Endodermal cell (in vitro differentiated cells): ENCODE measurements at regions not wholly inside any gene's neighbourhood (a gene's known extent, or its start where the extent isn't known, plus 50 kb on each side); places are given as distances from the start of the nearest gene placed in this dataset.

ENCODE experiments used
- DNase-seq: peaks from one replicate; pipeline ENCODE4 v3.0.0-alpha.2; 2017
- H3K27ac ChIP-seq: 2 replicates; pipeline ENCODE4 v1.5.1; 2013; ENCODE audit warnings: mild to moderate bottlenecking, low read depth, low read length, moderate library complexity
- H3K27me3 ChIP-seq: 2 replicates; pipeline ENCODE4 v1.6.1; 2013; ENCODE audit warnings: mild to moderate bottlenecking, low read length, moderate library complexity; ENCODE audit not compliant: insufficient read depth, control insufficient read depth, poor library complexity, severe bottlenecking
- H3K36me3 ChIP-seq: 2 replicates; pipeline ENCODE4 v1.7.0; 2013; ENCODE audit warnings: mild to moderate bottlenecking, low read length, moderate library complexity; ENCODE audit not compliant: control insufficient read depth, insufficient read depth
- H3K4me1 ChIP-seq: one replicate; pipeline ENCODE4 v1.7.0; 2013; ENCODE audit warnings: low read length; ENCODE audit not compliant: control insufficient read depth, insufficient read depth
- H3K4me3 ChIP-seq: 2 replicates; pipeline ENCODE4 v1.5.1; 2013; ENCODE audit warnings: mild to moderate bottlenecking, low read length, moderate library complexity
- H3K9ac ChIP-seq: 2 replicates; pipeline ENCODE4 v1.6.1; 2013; ENCODE audit warnings: mild to moderate bottlenecking, low read length, moderate library complexity; ENCODE audit not compliant: poor library complexity, severe bottlenecking; ENCODE audit errors: extremely low read depth
- H3K9me3 ChIP-seq: 2 replicates; pipeline ENCODE4 v1.6.1; 2013; ENCODE audit warnings: mild to moderate bottlenecking, low read length, moderate library complexity; ENCODE audit not compliant: control insufficient read depth
- H3K27ac Mint-ChIP-seq: 2 replicates; pipeline ENCODE4 v1.8.0; 2020; ENCODE audit warnings: mixed read lengths
- H3K27me3 Mint-ChIP-seq: 2 replicates; pipeline ENCODE4 v1.8.0; 2021; ENCODE audit warnings: mild to moderate bottlenecking, mixed read lengths; ENCODE audit not compliant: insufficient read depth
- H3K36me3 Mint-ChIP-seq: 2 replicates; pipeline ENCODE4 v1.8.0; 2020; ENCODE audit warnings: low read depth, mixed read lengths
- H3K4me1 Mint-ChIP-seq: 2 replicates; pipeline ENCODE4 v1.8.0; 2020; ENCODE audit warnings: mixed read lengths
- H3K4me3 Mint-ChIP-seq: 2 replicates; pipeline ENCODE4 v1.8.0; 2020; ENCODE audit warnings: mild to moderate bottlenecking, moderate library complexity, mixed read lengths
- H3K9me3 Mint-ChIP-seq: 2 replicates; pipeline ENCODE4 v1.8.0; 2020; ENCODE audit warnings: mild to moderate bottlenecking, mixed read lengths
- CTCF ChIP-seq: fragments of 200-600 bp; sonication (generic); conservative IDR thresholded peaks from 2 replicates; pipeline ENCODE4 v1.5.0; 2021; ENCODE audit warnings: antibody characterized with exemption, mild to moderate bottlenecking
- WGBS, 2 experiments: methylation state at CpG; one replicate each; pipeline versions ENCODE4 v1.1.5 to v1.1.7; 2013; ENCODE audit warnings: missing lambda C conversion rate in 2 of 2, mixed read lengths in 1 of 2; ENCODE audit not compliant: insufficient coverage in 1 of 2, insufficient read length in 1 of 2; 5-methylcytosine and 5-hydroxymethylcytosine counted together

DNA sequence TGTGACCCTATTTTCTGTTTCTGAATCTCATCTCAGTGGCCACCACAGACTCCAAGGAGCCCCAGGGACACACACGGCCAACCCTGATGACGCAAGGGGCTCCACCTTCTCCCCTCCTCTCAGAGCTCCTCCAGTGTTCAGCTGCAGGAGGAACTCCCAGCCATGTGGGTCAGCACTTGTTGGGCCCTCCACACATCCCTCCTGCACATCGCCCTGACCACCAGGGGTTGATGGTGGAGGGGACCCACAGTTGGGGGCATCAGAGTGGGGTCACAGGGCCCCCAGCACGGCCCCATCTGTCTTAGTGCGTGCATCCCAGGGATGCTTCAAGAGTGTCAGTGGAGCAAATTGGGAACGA, 499.6 kb downstream of the BRD1 start:
- Mint-ChIP-seq H3K9me3 (no peaks in the 10 kb centered on the region), H3K27ac (no peak overlapping the region), H3K4me3 (no peak overlapping the region), H3K36me3 (no peaks in the 10 kb centered on the region), H3K27me3 (no peaks in the 10 kb centered on the region), H3K4me1 (no peaks in the 10 kb centered on the region)
- TF ChIP-seq CTCF: no peak
- Histone ChIP-seq H3K4me3 (no peak overlapping the region), H3K9me3 (no peaks in the 10 kb centered on the region), H3K9ac (no peak overlapping the region), H3K4me1 (no peaks in the 10 kb centered on the region), H3K36me3 (no peaks in the 10 kb centered on the region), H3K27ac (no peak overlapping the region), H3K27me3 (no peaks in the 10 kb centered on the region)
- WGBS, 2 experiments: 85 to 87% methylated on average over 6 of the region's 6 CpGs
- peak; percentile 10 for DNase-seq

- TF ChIP-seq CTCF: no peak
- H3K4me3 Mint-ChIP-seq: no peak overlapping the region
- WGBS, 2 experiments: 66 to 81% methylated on average over 5 to 9 of the region's 9 CpGs
Measured at GRCh38 chr22:49327411-49328117, 500.1 kb downstream of the BRD1 start.

GRCh38 chr22:49326558-49326957, 501.1 kb downstream of the BRD1 start:
- Histone ChIP-seq H3K4me3 (no peak overlapping the region), H3K27ac (no peak overlapping the region), H3K4me1 (no peaks in the 10 kb centered on the region), H3K27me3 (no peaks in the 10 kb centered on the region), H3K9ac (no peak overlapping the region), H3K9me3 (no peaks in the 10 kb centered on the region), H3K36me3 (no peaks in the 10 kb centered on the region)
- Mint-ChIP-seq H3K27me3 (no peaks in the 10 kb centered on the region), H3K36me3 (no peaks in the 10 kb centered on the region), H3K27ac (no peak overlapping the region), H3K4me3 (no peak overlapping the region), H3K9me3 (no peaks in the 10 kb centered on the region), H3K4me1 (no peaks in the 10 kb centered on the region)
- TF ChIP-seq CTCF: no peak
- DNase-seq: peak; percentile 14
- WGBS, 2 experiments: 88% methylated on average over 5 of the region's 5 CpGs; no CpG with 5 or more reads in 1 of the 2 experiments

More at GRCh38 chr22:49327411-49328117, 500.1 kb downstream of the BRD1 start:
- no peak overlapping the region for H3K27ac Mint-ChIP-seq
- H3K36me3 Mint-ChIP-seq: no peaks in the 10 kb centered on the region
- no peaks in the 10 kb centered on the region for H3K36me3 ChIP-seq
- H3K27ac ChIP-seq: no peak overlapping the region
- no peak overlapping the region for H3K9ac ChIP-seq
- H3K27me3 Mint-ChIP-seq: no peaks in the 10 kb centered on the region
- no peaks in the 10 kb centered on the region for H3K4me1 ChIP-seq
- no peaks in the 10 kb centered on the region for H3K4me1 Mint-ChIP-seq
- no peaks in the 10 kb centered on the region for H3K9me3 ChIP-seq
- H3K9me3 Mint-ChIP-seq: no peaks in the 10 kb centered on the region
- no peak overlapping the region for H3K4me3 ChIP-seq
- DNase-seq: peak; percentile 10
- H3K27me3 ChIP-seq: no peaks in the 10 kb centered on the region
